NCI-H446 treated with DMSO at 0.1 percent for 48 hours (cell line): ENCODE measurements at regions not wholly inside any gene's neighbourhood (a gene's known extent, or its start where the extent isn't known, plus 50 kb on each side); places are given as distances from the start of the nearest gene placed in this dataset.
"Not testable (repeated sequence)": the region's sequence is repeated elsewhere in the genome, so short reads cannot be mapped to it uniquely, and the experiment has no call there.

Source experiments
- DNase-seq: peaks from one replicate; lab custom pipeline; 2025; lab: John Stamatoyannopoulos, UW

DNA sequence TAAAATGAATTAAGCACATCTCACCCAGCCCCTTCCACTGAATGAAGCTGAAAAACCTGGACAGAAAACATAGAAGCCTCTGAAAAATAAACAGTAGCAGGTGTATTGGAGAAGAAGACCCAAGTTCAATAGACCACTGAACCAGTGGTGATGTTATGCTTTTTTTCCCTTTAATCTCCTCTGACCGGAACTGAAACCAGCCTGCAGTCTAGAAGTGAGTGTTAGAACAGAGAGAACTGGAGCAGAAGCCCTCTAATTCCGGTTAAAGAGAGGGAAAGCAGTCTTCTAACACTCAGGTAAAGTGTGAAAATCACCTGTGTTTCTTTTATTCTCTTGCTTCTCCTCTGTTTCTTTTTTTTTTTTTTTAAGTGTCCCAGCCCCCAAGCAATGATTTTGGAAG lies 83.5 kb upstream of the CCL21 start:
- DNase-seq = no peak

DNA sequence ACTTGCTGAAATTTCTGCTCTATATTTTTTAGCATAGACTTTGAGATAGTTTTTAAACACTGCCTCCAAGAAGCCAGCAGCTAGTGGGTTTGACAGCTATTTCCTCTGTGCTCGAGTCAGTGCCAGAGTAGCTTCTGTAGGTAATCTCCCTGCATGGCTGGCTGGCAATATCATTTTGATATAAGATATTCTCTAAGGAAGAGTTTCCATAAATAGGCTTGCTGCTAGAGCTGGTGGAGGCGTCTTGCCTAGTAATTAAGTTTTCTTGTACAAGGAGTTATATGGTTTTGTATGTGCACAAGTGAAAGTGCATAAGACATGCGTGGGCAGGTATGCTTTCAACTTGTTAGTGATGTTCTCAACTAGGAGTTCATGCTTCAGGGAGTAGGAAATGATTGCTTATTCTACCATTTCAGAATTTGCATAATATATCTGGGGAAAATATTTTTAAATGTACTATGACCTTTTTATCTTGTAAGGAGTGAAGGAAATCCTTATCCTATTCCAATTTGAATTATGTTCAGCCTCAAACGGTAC lies 74.1 kb upstream of the CCL21 start:
- no peak for DNase-seq

DNA sequence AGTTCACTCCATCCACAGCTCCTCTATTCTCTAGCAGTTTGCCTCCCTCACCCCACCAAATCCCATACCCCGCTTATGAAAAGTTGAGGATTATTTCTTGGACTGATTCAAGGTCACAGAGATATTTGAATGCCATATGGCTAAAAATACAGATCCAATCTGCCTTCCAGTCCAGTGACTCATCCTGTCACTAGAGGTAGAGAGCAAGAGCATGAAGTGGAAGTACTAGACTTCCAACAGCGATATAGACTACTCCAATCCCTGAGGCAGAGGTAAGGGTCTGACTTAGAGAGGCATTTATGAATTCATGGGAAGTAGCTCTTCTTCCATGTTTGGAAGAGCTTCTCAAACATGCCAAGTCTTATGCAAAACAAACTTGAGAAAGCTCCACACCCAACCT lies 72.4 kb upstream of the CCL21 start:
- DNase-seq = no peak

DNA sequence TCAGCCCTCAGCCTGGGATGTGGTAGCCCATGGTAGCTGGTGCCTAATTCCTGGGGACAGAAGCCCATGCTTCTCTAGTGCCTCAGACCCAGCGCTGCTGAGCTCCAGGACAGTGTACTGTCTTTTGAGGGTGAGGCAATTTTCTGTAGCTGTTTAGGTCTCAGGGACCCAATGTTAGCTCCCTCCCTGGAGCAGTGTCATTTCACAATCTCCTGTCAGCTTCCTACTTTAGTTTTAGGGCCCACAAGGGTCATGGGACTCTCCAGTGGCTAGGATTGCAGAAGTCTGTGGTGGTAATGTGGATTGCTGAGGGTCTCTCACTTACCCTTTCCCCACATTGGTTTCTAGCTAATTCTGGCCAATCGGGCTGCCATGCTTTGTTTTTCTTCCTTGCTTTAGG lies 67.7 kb upstream of the CCL21 start:
- no peak for DNase-seq

DNA sequence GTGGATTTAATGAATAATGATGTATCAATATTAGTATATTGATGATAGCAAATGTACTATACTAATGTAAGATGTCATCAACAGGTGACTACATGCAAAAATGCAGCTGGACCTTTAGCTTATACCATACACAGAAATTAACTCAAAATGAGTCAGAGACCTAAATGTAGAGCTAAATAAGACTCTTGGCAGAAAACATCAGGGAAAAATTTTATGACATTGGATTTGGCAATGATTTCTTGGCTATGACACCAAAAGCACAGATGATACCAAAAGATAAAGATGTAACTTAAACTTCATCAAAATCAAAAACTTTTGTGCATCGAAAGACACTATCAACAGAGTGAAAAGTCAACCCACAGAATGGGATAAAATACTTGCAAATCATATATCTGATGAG lies 64.0 kb upstream of the CCL21 start:
- no peak for DNase-seq

DNA sequence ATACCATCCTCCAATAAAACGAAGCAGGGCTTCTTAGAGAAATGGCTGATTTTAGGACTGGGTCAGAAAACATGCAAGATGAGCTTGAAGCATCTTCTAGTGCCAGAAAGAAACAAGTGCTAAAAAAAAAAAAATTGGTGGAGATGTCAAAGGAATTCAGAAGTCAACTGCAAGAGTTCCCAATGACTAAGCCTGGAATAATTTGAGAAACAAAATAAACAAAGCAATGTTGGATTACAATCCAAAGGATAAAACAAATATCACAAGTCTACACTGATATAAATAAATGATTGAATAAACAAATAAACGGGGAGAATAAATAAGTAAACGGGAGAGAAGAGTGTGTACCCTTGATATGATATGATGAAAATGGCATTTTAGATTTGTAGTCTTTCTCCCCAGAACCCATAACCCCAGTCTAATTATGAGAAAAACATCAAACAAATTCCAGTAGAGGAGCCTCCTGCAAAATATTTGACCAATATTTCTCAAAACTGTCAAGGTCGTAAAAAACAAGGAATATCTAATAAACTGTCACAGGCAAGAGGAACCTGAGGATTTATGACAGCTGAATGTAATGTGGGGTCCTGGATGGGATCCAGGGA lies 63.5 kb upstream of the CCL21 start:
- DNase-seq = no peak

DNA sequence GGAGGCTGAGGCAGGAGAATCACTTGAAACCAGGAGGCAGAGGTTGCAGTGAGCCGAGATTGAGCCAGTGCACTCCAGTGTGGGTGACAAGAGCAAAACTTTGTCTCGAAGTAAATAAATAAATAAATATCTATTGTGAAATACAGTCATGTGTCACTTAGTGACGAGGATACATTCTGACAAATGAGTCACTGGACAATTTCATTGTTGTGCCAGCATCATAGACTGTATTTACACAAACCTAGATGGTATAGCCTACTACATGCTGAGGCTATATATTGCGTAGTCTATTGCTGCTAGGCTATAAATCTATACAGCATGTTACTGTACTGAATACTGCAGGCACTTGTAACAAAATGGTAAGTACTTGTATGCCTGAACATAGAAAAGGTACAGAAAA lies 61.1 kb upstream of the CCL21 start:
- DNase-seq = no peak

DNA sequence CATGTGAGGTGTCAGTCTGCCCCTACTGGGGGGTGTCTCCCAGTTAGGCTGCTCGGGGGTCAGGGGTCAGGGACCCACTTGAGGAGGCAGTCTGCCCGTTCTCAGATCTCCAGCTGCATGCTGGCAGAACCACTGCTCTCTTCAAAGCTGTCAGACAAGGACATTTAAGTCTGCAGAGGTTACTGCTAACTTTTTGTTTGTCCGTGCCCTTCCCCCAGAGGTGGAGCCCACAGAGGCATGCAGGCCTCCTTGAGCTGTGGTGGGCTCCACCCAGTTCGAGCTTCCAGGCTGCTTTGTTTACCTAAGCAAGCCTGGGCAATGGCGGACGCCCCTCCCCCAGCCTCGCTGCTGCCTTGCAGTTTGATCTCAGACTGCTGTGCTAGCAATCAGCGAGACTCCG lies 57.2 kb upstream of the CCL21 start:
- DNase-seq = not testable (repeated sequence)

DNA sequence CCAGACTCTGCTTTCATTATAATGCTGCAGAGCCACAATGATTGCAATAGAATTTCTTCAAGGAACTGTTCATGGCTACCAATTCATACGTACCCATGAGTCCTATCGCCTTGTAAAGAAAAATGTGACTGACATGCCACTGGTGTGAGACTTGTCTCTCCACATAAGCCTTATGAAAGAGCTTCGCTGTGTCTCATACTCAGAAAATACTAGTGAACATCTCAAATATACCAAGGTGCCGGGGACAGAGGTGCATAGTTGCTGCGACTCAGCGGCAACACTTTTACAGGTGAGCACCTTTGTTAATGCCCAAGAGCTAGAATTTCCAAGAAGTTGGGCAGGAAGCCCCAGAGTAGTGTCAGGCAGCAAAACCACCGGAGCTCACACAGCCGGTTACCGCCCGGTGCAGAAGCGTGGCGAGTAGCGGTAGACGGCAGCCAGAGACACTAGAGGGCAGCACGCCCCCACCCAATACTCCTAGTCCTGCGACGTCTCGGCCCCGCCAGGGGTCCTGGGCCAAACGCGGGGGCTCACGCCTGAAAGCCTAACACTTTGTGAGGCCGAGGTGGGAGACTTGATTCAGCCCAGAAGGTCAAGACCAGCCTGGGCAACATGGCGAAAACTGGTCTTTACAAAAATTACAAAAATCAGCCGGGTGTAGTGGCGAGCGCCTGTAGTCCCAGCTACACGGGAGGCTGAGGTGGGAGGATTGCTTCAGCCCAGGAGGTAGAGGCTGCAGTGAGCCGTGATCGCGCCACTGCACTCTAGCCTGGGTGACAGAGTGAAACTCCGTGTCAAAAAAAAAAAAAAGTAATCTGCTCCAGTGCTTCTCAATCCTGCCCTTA lies 50.5 kb upstream of the CCL21 start:
- DNase-seq = not testable (repeated sequence)
